Skin of body (tissue), 1 donor: ENCODE measurements at regions not wholly inside any gene's neighbourhood (a gene's known extent, or its start where the extent isn't known, plus 50 kb on each side); places are given as distances from the start of the nearest gene placed in this dataset.
A peak's percentile ranks its signal among the peaks of the same experiment; 100 is the strongest.

Source experiments
- DNase-seq: peaks from one replicate; lab custom pipeline; 2025; lab: John Stamatoyannopoulos, UW

- peak; percentile 81 for DNase-seq
Measured at GRCh38 chr6:26284537-26285142, 80.4 kb upstream of the BTN3A2 start.

DNA sequence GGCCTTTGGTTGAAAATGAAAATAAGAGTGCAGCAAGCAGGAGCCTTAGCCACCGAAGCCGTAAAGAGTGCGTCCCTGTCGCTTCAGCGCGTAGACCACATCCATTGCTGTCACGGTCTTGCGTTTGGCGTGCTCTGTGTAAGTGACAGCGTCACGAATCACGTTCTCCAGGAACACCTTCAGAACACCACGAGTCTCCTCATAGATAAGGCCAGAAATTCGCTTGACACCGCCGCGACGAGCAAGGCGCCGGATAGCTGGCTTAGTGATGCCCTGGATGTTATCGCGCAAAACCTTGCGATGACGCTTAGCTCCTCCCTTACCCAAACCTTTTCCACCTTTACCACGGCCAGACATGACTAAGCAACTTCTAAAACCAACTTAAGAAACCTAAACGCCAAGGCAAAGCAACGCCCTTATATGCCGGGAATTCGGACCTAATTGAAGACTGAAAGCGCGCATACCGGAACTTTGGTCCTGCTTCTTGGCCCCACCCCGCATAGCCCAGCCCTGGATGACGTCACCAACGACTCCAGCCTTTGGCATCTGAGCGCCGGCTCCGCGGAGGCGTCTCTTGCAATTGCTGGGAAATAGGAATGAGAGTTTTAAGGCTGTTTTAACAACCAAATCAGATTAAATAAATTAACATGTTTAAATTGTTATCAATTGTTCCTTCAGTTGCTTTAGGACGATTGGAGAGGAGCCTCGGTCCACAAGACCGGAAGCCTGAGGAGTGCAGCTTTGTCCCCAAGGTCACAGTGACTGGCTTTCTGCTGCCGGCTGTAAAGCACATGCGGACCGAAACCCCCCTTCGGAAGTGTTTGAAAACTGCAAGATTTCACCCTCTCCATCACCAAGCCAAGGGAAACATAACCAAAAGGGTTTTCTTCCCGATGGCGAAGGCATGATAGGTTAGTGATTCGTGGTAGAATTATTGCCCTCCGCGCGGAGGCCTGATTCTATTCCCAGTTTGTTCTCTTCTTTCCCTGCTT lies 79.6 kb upstream of the BTN3A2 start:
- DNase-seq: peak; percentile 100

DNA sequence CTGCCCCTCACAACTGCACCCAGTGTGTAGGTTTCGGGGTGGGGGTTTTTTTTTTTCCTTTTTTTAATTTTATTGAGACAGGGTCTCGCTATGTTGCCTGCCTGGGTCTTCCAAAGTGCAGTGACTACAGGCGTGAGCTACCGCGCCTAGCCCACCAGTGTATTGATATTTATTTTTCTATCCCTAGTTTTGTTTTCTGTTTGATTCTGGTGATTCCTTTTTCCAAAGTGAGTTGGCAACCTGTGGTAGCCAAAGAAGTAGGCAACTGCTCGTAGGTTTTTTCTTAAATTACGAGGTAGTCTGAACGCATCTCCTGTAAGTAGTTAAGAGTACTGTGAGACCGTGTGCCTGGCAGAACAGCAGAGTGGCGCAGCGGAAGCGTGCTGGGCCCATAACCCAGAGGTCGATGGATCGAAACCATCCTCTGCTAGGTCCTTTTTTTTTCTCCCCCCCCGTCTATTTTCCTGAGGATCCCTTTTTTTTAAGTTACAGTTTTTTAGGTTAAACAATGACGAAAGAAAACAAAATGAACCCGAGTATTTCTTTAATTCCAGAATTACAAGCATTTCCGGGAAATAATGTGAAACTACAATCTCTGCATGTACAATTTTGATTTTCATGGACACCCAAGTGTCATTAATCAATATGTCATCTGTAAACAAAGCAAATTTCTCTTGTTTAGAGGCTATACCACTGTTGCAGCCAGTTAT lies 78.7 kb upstream of the BTN3A2 start:
- peak; percentile 89 for DNase-seq

- no peak for DNase-seq
Measured at GRCh38 chr6:26288155-26288554, 76.8 kb upstream of the BTN3A2 start.

- DNase-seq: no peak
Measured at GRCh38 chr6:26290941-26291340, 74.1 kb upstream of the BTN3A2 start.

GRCh38 chr6:26292709-26293108 lies 72.3 kb upstream of the BTN3A2 start:
- DNase-seq: no peak

GRCh38 chr6:26294302-26294701 lies 70.7 kb upstream of the BTN3A2 start:
- no peak for DNase-seq

- DNase-seq: no peak
Measured at GRCh38 chr6:26295691-26296555, 69.1 kb upstream of the BTN3A2 start.

DNA sequence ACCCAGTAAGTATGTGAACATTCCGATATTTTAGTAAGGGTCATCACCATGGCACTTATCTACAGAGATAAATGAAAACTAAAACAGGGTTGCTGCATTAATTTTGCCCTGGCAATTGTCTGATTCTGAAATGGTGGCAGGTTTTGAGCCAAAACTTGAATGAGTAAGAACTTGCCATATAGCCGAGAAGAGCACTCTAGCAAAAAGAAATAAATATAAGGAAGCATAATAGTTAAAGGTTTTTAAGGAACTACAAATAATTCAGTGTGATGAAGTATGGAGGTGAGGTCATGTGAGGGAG lies 68.5 kb upstream of the BTN3A2 start:
- DNase-seq: no peak

GRCh38 chr6:26296857-26297648 lies 67.9 kb upstream of the BTN3A2 start:
- DNase-seq: no peak

GRCh38 chr6:26299286-26300042 lies 65.5 kb upstream of the BTN3A2 start:
- DNase-seq: no peak

GRCh38 chr6:26300043-26300331 lies 65.0 kb upstream of the BTN3A2 start:
- no peak for DNase-seq

DNA sequence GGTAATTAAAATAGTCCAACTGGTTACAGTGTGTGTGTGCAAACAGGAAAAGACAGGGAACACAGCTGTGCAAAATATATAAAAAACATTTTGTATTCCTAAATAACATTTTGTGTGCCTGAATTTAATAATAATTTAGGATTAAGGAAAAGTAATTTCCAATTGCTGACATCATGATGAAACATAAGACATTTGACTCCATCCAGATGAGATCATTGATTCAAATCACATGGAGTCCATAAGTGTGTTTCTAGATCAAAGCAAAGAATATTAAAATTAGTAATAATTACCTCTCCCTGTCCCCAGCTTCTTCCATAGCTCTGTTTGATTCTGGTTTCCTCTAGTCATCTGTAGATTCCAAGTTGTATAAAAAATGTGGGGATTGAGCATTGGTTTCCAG lies 64.6 kb upstream of the BTN3A2 start:
- no peak for DNase-seq

- no peak for DNase-seq
Measured at GRCh38 chr6:26300828-26301227, 64.2 kb upstream of the BTN3A2 start.

GRCh38 chr6:26301638-26302037 lies 63.4 kb upstream of the BTN3A2 start:
- no peak for DNase-seq

- no peak for DNase-seq
Measured at GRCh38 chr6:26302941-26303559, 61.9 kb upstream of the BTN3A2 start.

GRCh38 chr6:26304213-26304796 lies 60.7 kb upstream of the BTN3A2 start:
- DNase-seq: no peak

GRCh38 chr6:26304797-26305640 lies 60.0 kb upstream of the BTN3A2 start:
- peak; percentile 82 for DNase-seq
